ENCODE measurements at regions not wholly inside any gene's neighbourhood (a gene's known extent, or its start where the extent isn't known, plus 50 kb on each side); places are given as distances from the start of the nearest gene placed in this dataset.

- ATAC-seq (no peak), DNase-seq (no peak)
- Histone ChIP-seq H3K27ac (no peak overlapping the region), H3K4me3 (no peak overlapping the region), H3K36me3 (ENCODE audit: insufficient read depth in 1 of 2, low read depth in 1 of 2) (no peaks in the 10 kb centered on the region), H3K27me3 (ENCODE audit: insufficient read depth in 3 of 3, low read length in 2 of 3) (no peaks in the 10 kb centered on the region), H3K4me1 (no peaks in the 10 kb centered on the region), H3K9me3 (no peaks in the 10 kb centered on the region)
- intact Hi-C loops (cut with DNase I), result no loop called here
- TF ChIP-seq CTCF (IDR thresholded peaks at IDR 0.05), result no peak
Observed at GRCh38 chr13:47603365-47603764, 397.7 kb downstream of the SUCLA2 start.

GRCh38 chr13:47598340-47598911 is 402.6 kb downstream of the SUCLA2 start:
- Histone ChIP-seq H3K27ac (no peak overlapping the region), H3K9me3 (peaks cover 3% of the 10 kb centered on the region), H3K36me3 (ENCODE audit: insufficient read depth in 1 of 2, low read depth in 1 of 2) (no peaks in the 10 kb centered on the region), H3K4me3 (no peak overlapping the region), H3K27me3 (ENCODE audit: insufficient read depth in 3 of 3, low read length in 2 of 3) (no peaks in the 10 kb centered on the region), H3K4me1 (no peaks in the 10 kb centered on the region)
- intact Hi-C loops (cut with DNase I), result loop anchor here in 1 of 2 donors (10.0 kb wide), 1 partner anchor 176 kb away; no protein-coding TSS in a partner anchor
- 72 to 74% (median 73%) methylated on average over 2 of the region's 2 CpGs for WGBS, 3 donors
- TF ChIP-seq CTCF (IDR thresholded peaks at IDR 0.05), result no peak
- ATAC-seq (no peak), DNase-seq (no peak)

- TF ChIP-seq CTCF (IDR thresholded peaks at IDR 0.05), result no peak
- ATAC-seq (no peak), DNase-seq (no peak)
- Histone ChIP-seq H3K4me1 (no peaks in the 10 kb centered on the region), H3K9me3 (peaks cover 3% of the 10 kb centered on the region), H3K36me3 (ENCODE audit: insufficient read depth in 1 of 2, low read depth in 1 of 2) (no peaks in the 10 kb centered on the region), H3K27ac (no peak overlapping the region), H3K27me3 (ENCODE audit: insufficient read depth in 3 of 3, low read length in 2 of 3) (no peaks in the 10 kb centered on the region), H3K4me3 (no peak overlapping the region)
- intact Hi-C loops (cut with DNase I), result loop anchor here in 1 of 2 donors (10.0 kb wide), 1 partner anchor 180 kb away; no protein-coding TSS in a partner anchor
Observed at GRCh38 chr13:47594833-47595232, 406.2 kb downstream of the SUCLA2 start.

- no peak for DNase-seq
- 70 to 75% (median 73%) methylated on average over 1 of the region's 1 CpG for WGBS, 3 donors
- H3K9me3 ChIP-seq, result peaks cover 3% of the 10 kb centered on the region
- no peaks in the 10 kb centered on the region for H3K4me1 ChIP-seq
- H3K4me3 ChIP-seq, result no peak overlapping the region
- no peak for ATAC-seq
- H3K36me3 ChIP-seq (ENCODE audit: insufficient read depth in 1 of 2, low read depth in 1 of 2), result no peaks in the 10 kb centered on the region
- no peak for TF ChIP-seq CTCF (IDR thresholded peaks at IDR 0.05)
- H3K27me3 ChIP-seq (ENCODE audit: insufficient read depth in 3 of 3, low read length in 2 of 3), result no peaks in the 10 kb centered on the region
- intact Hi-C loops (cut with DNase I), result loop anchor here in 1 of 2 donors (10.0 kb wide), 1 partner anchor 183 kb away; no protein-coding TSS in a partner anchor
- no peak overlapping the region for H3K27ac ChIP-seq
Observed at GRCh38 chr13:47592256-47592655, 408.8 kb downstream of the SUCLA2 start.

- no peak overlapping the region for H3K4me3 ChIP-seq
- H3K27ac ChIP-seq, result no peak overlapping the region
- DNase-seq (no peak), ATAC-seq (no peak)
- H3K4me1 ChIP-seq, result no peaks in the 10 kb centered on the region
- no peaks in the 10 kb centered on the region for H3K36me3 ChIP-seq (ENCODE audit: insufficient read depth in 1 of 2, low read depth in 1 of 2)
- peak; percentile 10 for TF ChIP-seq CTCF (IDR thresholded peaks at IDR 0.05)
- intact Hi-C loops (cut with DNase I), result no loop called here
- H3K9me3 ChIP-seq, result no peaks in the 10 kb centered on the region
- H3K27me3 ChIP-seq (ENCODE audit: insufficient read depth in 3 of 3, low read length in 2 of 3), result no peaks in the 10 kb centered on the region
Observed at GRCh38 chr13:47588676-47589075, 412.4 kb downstream of the SUCLA2 start.

Measured in psoas muscle (tissue), 7 donors.